SK-N-SH (cell line): ENCODE measurements at regions not wholly inside any gene's neighbourhood (a gene's known extent, or its start where the extent isn't known, plus 50 kb on each side); places are given as distances from the start of the nearest gene placed in this dataset.

ENCODE experiments used
- CTCF ChIA-PET: fragments of 300-600, 350-600 bp; formaldehyde crosslinking; extraction: SDS; loops from one replicate; lab custom pipeline; 2021; lab: Yijun Ruan, JAX
- POLR2A ChIA-PET: fragments of 350-600 bp; sonication (Branson Sonifier 250); formaldehyde crosslinking; extraction: SDS; loops from one replicate; lab custom pipeline; 2020; ENCODE audit warnings: antibody characterized with exemption, inconsistent platforms; lab: Yijun Ruan, JAX
- DNase-seq: peaks from one replicate; pipeline ENCODE4 v3.0.0; 2012
- H2AFZ ChIP-seq: fragments of 200-600 bp; sonication (generic); 2 replicates; pipeline ENCODE4 v1.8.1; 2016; ENCODE audit warnings: antibody characterized with exemption, mild to moderate bottlenecking, low read depth
- H3F3A ChIP-seq: fragments of 200-600 bp; sonication (generic); replicated peaks from 2 replicates; pipeline ENCODE3; 2016; ENCODE audit warnings: antibody characterized with exemption, mild to moderate bottlenecking; ENCODE audit not compliant: insufficient read depth
- H3K27ac ChIP-seq, 2 experiments: fragments of 200-500 bp in 1 of 2; fragments of 200-600 bp in 1 of 2; sonication (Bioruptor generic) in 1 of 2; sonication (generic), shearing (Covaris generic) in 1 of 2; 2 replicates each; pipeline versions ENCODE4 v1.5.1 to v1.6.1; 2014 to 2016; ENCODE audit warnings: low read depth in 2 of 2, inconsistent platforms in 1 of 2, low read length in 1 of 2, mild to moderate bottlenecking in 1 of 2, mixed read lengths in 1 of 2
- H3K27me3 ChIP-seq: fragments of 200-600 bp; sonication (generic), shearing (Covaris generic); 2 replicates; pipeline ENCODE4 v1.6.1; 2016; ENCODE audit warnings: mixed run types; ENCODE audit not compliant: insufficient read depth
- H3K36me3 ChIP-seq, 2 experiments: fragments of 200-500 bp in 1 of 2; fragments of 200-600 bp in 1 of 2; sonication (Bioruptor generic) in 1 of 2; sonication (generic) in 1 of 2; replicated peaks in 1 of 2; 2 replicates each; pipeline versions ENCODE3 to v1.5.1; 2014 to 2016; ENCODE audit warnings: low read length in 1 of 2, mild to moderate bottlenecking in 1 of 2; ENCODE audit not compliant: insufficient read depth in 2 of 2, control insufficient read depth in 1 of 2
- H3K4me1 ChIP-seq, 2 experiments: fragments of 200-500 bp in 1 of 2; fragments of 200-600 bp in 1 of 2; sonication (Bioruptor generic) in 1 of 2; sonication (generic), shearing (Covaris generic) in 1 of 2; 2 replicates each; pipeline versions ENCODE4 v1.5.1 to v1.6.1; 2014 to 2016; ENCODE audit warnings: low read depth in 1 of 2, low read length in 1 of 2, mixed run types in 1 of 2; ENCODE audit not compliant: insufficient read depth in 2 of 2, control insufficient read depth in 1 of 2
- H3K4me2 ChIP-seq: fragments of 200-600 bp; sonication (generic), shearing (Covaris generic); 2 replicates; pipeline ENCODE4 v1.6.1; 2017; ENCODE audit warnings: mixed run types
- H3K4me3 ChIP-seq, 2 experiments: fragments of 200-500 bp in 1 of 2; fragments of 200-600 bp in 1 of 2; sonication (Bioruptor generic) in 1 of 2; sonication (generic), shearing (Covaris generic) in 1 of 2; 2 replicates each; pipeline versions ENCODE4 v1.5.1 to v1.8.1; 2014 to 2016; ENCODE audit warnings: low read depth in 2 of 2, inconsistent platforms in 1 of 2, low read length in 1 of 2, mild to moderate bottlenecking in 1 of 2, mixed read lengths in 1 of 2, moderate library complexity in 1 of 2
- H3K79me2 ChIP-seq: fragments of 200-600 bp; sonication (generic); 2 replicates; pipeline ENCODE4 v1.8.1; 2017; ENCODE audit warnings: mild to moderate bottlenecking; ENCODE audit not compliant: insufficient read depth
- H3K9ac ChIP-seq: fragments of 200-600 bp; sonication (generic); 2 replicates; pipeline ENCODE4 v1.6.1; 2017; ENCODE audit warnings: mixed run types
- H3K9me2 ChIP-seq: fragments of 200-600 bp; sonication (generic); 2 replicates; pipeline ENCODE4 v1.6.1; 2017; ENCODE audit warnings: mixed run types
- H3K9me3 ChIP-seq: fragments of 200-600 bp; sonication (generic); 2 replicates; pipeline ENCODE4 v1.6.1; 2017; ENCODE audit warnings: mixed run types, mild to moderate bottlenecking, moderate library complexity
- H4K20me1 ChIP-seq: fragments of 200-600 bp; sonication (generic); 2 replicates; pipeline ENCODE4 v1.6.1; 2017; ENCODE audit warnings: mild to moderate bottlenecking, mixed run types; ENCODE audit not compliant: insufficient read depth
- CHD2 ChIP-seq: fragments of 150-350 bp; IDR thresholded peaks from 2 replicates; pipeline ENCODE4 v1.6.1; 2018; ENCODE audit warnings: low read length; ENCODE audit not compliant: partially characterized antibody
- ELF1 ChIP-seq: IDR thresholded peaks from 2 replicates; pipeline ENCODE4 v1.4.0; 2012
- EZH2phosphoT487 ChIP-seq: fragments of 200-600 bp; sonication (generic); IDR thresholded peaks from 2 replicates; pipeline ENCODE4 v1.6.1; 2017; ENCODE audit warnings: low read depth, mixed run types, mild to moderate bottlenecking, antibody characterized with exemption, moderate library complexity, borderline replicate concordance
- FOSL2 ChIP-seq: IDR thresholded peaks from 2 replicates; pipeline ENCODE4 v1.4.0; 2012; ENCODE audit warnings: low read depth, mild to moderate bottlenecking, moderate library complexity, borderline replicate concordance
- FOXJ3 ChIP-seq: sonication (generic); formaldehyde crosslinking; IDR thresholded peaks from 2 replicates; pipeline ENCODE4 v1.5.1; 2020; ENCODE audit warnings: mild to moderate bottlenecking, missing genetic modification reagents
- FOXM1 ChIP-seq: IDR thresholded peaks from 2 replicates; pipeline ENCODE4 v1.4.0; 2012; ENCODE audit warnings: low read depth, mild to moderate bottlenecking
- GABPA ChIP-seq: IDR thresholded peaks from 2 replicates; pipeline ENCODE4 v1.4.0; 2012; ENCODE audit warnings: low read depth, mild to moderate bottlenecking
- GATA2 ChIP-seq: sonication (generic); formaldehyde crosslinking; IDR thresholded peaks from 2 replicates; pipeline ENCODE4 v1.5.0; 2020; ENCODE audit warnings: mild to moderate bottlenecking, missing genetic modification reagents
- JUND ChIP-seq: IDR thresholded peaks from 2 replicates; pipeline ENCODE4 v1.4.0; 2012
- MAX ChIP-seq: IDR thresholded peaks from 2 replicates; pipeline ENCODE4 v1.4.0; 2012; ENCODE audit warnings: low read depth
- MXI1 ChIP-seq: IDR thresholded peaks from 2 replicates; pipeline ENCODE4 v1.6.1; 2012; ENCODE audit warnings: mild to moderate bottlenecking, low read depth, low read length, improper control_type of control experiment
- NFIC ChIP-seq: IDR thresholded peaks from 2 replicates; pipeline ENCODE4 v1.4.0; 2012; ENCODE audit warnings: borderline replicate concordance
- POLR2AphosphoS5 ChIP-seq: IDR thresholded peaks from 2 replicates; pipeline ENCODE4 v1.6.1; 2012; ENCODE audit warnings: low read depth, low read length
- REST ChIP-seq: IDR thresholded peaks from 2 replicates; pipeline ENCODE4 v1.6.1; 2012; ENCODE audit warnings: mild to moderate bottlenecking, low read depth, low read length, moderate library complexity
- RFX5 ChIP-seq: IDR thresholded peaks from 2 replicates; pipeline ENCODE4 v1.6.1; 2012; ENCODE audit warnings: mild to moderate bottlenecking, improper control_type of control experiment, low read length
- RXRA ChIP-seq: IDR thresholded peaks from 2 replicates; pipeline ENCODE4 v1.4.0; 2012; ENCODE audit warnings: low read depth, mild to moderate bottlenecking, borderline replicate concordance
- SMC3 ChIP-seq: IDR thresholded peaks from 2 replicates; pipeline ENCODE4 v1.6.1; 2012; ENCODE audit warnings: low read depth, low read length, improper control_type of control experiment
- TCF12 ChIP-seq: IDR thresholded peaks from 2 replicates; pipeline ENCODE4 v1.4.0; 2012
- TEAD4 ChIP-seq: IDR thresholded peaks from 2 replicates; pipeline ENCODE4 v1.4.0; 2012; ENCODE audit warnings: mild to moderate bottlenecking, borderline replicate concordance; ENCODE audit not compliant: insufficient read depth
- USF2 ChIP-seq: fragments of 150-350 bp; IDR thresholded peaks from 2 replicates; pipeline ENCODE4 v1.6.1; 2017; ENCODE audit warnings: antibody characterized with exemption, low read length, low read depth, borderline replicate concordance
- WGBS: methylation state at CpG from one replicate; pipeline ENCODE4 v1.1.6; 2017; ENCODE audit warnings: low lambda C conversion rate; 5-methylcytosine and 5-hydroxymethylcytosine counted together
- TF ChIP-seq, protein P1 (sequence below): fragments of 150-350 bp; IDR thresholded peaks from 2 replicates; pipeline ENCODE4 v1.6.1; 2016; ENCODE audit warnings: mild to moderate bottlenecking, low read depth, low read length
- TF ChIP-seq, protein P2 (sequence below): fragments of 200-600 bp; sonication (generic); IDR thresholded peaks from 2 replicates; pipeline ENCODE4 v1.6.1; 2017; ENCODE audit warnings: antibody characterized with exemption, mild to moderate bottlenecking, moderate library complexity

DNA sequence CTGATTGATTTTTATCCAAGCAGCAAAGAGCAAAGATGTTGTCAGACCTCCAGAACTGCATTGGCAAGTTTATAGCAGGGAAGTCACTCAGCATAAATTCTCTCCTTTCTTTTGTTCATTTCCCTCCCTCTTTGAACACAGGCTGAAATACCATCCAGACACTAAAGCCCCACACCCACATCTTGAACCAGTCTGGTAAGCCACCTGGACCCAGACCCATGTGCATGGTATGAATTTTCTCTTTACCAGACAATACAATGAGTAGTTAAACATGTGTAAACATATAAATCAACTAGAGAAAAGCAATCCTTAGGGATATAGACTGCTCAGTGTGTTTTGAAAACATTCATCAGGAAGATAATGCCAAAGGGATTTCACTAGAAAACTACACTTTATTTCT is 488.3 kb upstream of the FLRT2 start:
- ChIA-PET POLR2A (no interaction called here), CTCF (no interaction called here)
- no peak for DNase-seq
- Histone ChIP-seq H3K9ac (no peak overlapping the region), H3K4me1 (no peaks in the 10 kb centered on the region), H3K9me3 (no peaks in the 10 kb centered on the region), H3K9me2 (no peaks in the 10 kb centered on the region), H3K27ac (no peak overlapping the region), H3K27me3 (no peaks in the 10 kb centered on the region), H3K79me2 (no peaks in the 10 kb centered on the region), H3K4me3 (no peak overlapping the region), H4K20me1 (no peaks in the 10 kb centered on the region), H2AFZ (no peak overlapping the region), H3K36me3 (no peaks in the 10 kb centered on the region), H3F3A (no peaks in the 10 kb centered on the region), H3K4me2 (no peak overlapping the region)
- TF ChIP-seq MAX (no peak), GABPA (no peak), JUND (no peak), TEAD4 (no peak), FOXJ3 (CRISPR knock-in tag) (no peak), TCF12 (no peak), FOXM1 (no peak), CHD2 (no peak), RXRA (no peak), GATA2 (CRISPR knock-in tag) (no peak)
- TF ChIP-seq, protein P1, sequence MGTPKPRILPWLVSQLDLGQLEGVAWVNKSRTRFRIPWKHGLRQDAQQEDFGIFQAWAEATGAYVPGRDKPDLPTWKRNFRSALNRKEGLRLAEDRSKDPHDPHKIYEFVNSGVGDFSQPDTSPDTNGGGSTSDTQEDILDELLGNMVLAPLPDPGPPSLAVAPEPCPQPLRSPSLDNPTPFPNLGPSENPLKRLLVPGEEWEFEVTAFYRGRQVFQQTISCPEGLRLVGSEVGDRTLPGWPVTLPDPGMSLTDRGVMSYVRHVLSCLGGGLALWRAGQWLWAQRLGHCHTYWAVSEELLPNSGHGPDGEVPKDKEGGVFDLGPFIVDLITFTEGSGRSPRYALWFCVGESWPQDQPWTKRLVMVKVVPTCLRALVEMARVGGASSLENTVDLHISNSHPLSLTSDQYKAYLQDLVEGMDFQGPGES = no peak

DNA sequence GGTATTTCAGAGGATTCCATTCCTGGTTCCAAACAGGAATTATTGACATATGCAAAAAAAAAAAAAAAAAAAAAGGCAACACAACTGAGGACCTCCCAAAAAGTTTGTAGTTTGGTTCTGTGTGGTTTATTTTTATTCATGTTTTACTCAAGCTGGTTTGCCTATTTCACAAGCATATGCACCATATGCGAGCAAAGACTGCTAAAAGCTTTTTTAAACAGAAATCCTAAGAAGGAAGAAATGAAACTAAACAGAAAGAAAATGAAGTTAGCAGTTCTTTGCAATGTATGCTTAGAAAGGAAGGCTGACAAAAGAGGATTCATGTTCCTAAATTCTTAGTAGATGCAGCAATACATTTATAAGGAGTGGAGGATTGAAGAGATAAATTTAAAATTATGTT is 487.6 kb upstream of the FLRT2 start:
- ChIA-PET CTCF (no interaction called here), POLR2A (no interaction called here)
- Histone ChIP-seq H3K9ac (no peak overlapping the region), H3K9me2 (no peaks in the 10 kb centered on the region), H3F3A (no peaks in the 10 kb centered on the region), H3K4me1 (no peaks in the 10 kb centered on the region), H2AFZ (no peak overlapping the region), H3K27ac (no peak overlapping the region), H3K27me3 (no peaks in the 10 kb centered on the region), H3K9me3 (no peaks in the 10 kb centered on the region), H4K20me1 (no peaks in the 10 kb centered on the region), H3K4me3 (no peak overlapping the region), H3K36me3 (no peaks in the 10 kb centered on the region), H3K4me2 (no peak overlapping the region), H3K79me2 (no peaks in the 10 kb centered on the region)
- no peak for DNase-seq
- TF ChIP-seq FOSL2 (no peak), RFX5 (no peak), USF2 (no peak), MXI1 (no peak), RXRA (no peak), GATA2 (CRISPR knock-in tag) (no peak), POLR2AphosphoS5 (no peak), REST (no peak), FOXM1 (no peak), SMC3 (no peak), EZH2phosphoT487 (no peak), ELF1 (no peak), NFIC (no peak)
- TF ChIP-seq, protein P1 = no peak
- TF ChIP-seq, protein P2, sequence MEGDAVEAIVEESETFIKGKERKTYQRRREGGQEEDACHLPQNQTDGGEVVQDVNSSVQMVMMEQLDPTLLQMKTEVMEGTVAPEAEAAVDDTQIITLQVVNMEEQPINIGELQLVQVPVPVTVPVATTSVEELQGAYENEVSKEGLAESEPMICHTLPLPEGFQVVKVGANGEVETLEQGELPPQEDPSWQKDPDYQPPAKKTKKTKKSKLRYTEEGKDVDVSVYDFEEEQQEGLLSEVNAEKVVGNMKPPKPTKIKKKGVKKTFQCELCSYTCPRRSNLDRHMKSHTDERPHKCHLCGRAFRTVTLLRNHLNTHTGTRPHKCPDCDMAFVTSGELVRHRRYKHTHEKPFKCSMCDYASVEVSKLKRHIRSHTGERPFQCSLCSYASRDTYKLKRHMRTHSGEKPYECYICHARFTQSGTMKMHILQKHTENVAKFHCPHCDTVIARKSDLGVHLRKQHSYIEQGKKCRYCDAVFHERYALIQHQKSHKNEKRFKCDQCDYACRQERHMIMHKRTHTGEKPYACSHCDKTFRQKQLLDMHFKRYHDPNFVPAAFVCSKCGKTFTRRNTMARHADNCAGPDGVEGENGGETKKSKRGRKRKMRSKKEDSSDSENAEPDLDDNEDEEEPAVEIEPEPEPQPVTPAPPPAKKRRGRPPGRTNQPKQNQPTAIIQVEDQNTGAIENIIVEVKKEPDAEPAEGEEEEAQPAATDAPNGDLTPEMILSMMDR = no peak
- 4% methylated on average over 1 of the region's 1 CpG for WGBS
